GM18907 (cell line): ENCODE measurements at regions not wholly inside any gene's neighbourhood (a gene's known extent, or its start where the extent isn't known, plus 50 kb on each side); places are given as distances from the start of the nearest gene placed in this dataset.
"Not testable (repeated sequence)": the region's sequence is repeated elsewhere in the genome, so short reads cannot be mapped to it uniquely, and the experiment has no call there.

Experiments
- ATAC-seq: cut with Tn5 transposase; IDR thresholded peaks from one replicate; pipeline ENCODE4 v1.9.1; 2021; ENCODE audit warnings: mild to moderate bottlenecking, moderate library complexity; ENCODE audit not compliant: unreplicated experiment

GRCh38 chr3:147240581-147240980 lies 165.8 kb downstream of the ZIC4 start:
- no peak for ATAC-seq

- ATAC-seq = no peak
Measured at GRCh38 chr3:147237991-147238390, 168.4 kb downstream of the ZIC4 start.

- not testable (repeated sequence) for ATAC-seq
Measured at GRCh38 chr3:147231980-147232379, 174.4 kb downstream of the ZIC4 start.

GRCh38 chr3:147231111-147231510 lies 175.2 kb downstream of the ZIC4 start:
- no peak for ATAC-seq

GRCh38 chr3:147222291-147222690 lies 184.1 kb downstream of the ZIC4 start:
- no peak for ATAC-seq

DNA sequence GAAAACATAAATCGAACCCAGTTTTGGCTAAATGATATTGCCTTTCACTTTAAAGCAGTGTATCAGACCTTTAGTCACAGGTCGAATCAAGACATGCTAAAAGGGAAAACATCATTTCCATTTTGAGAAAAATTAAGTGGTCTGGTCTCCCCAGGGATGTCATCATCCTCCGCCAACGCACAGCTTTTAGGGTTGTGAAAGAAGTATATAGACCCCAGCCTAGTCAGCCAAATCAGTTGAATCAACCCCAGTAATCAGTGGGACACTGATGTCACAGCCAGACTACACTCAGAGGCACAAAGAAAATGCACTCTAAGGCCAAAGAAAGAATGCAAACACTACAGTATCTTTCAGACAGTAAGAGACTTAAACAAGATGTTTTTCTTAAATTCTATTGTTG lies 187.4 kb downstream of the ZIC4 start:
- no peak for ATAC-seq

DNA sequence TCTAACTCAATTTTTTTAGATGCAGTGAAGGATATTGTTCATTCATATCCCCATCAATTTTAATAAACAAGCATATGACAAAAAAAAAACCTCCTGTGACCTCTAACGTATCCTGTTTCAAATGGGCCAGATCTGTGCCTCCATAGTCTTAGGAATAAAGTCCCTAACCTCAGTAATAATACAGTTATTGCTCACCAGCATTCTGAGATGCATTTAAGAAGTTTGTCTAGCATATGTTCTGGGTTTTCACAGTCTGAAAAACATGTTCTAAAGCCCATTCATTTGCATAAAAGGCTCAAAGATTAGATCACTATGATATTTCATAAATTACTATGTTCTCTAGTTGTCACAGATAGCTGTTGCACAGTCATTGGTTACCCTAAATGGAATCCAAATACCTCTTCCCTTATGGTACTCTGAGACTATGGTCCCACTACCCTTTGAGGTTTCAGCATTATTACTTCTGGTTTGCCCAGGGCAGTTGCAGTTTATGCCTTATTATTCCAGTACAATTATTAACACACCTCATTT lies 190.1 kb downstream of the ZIC4 start:
- no peak for ATAC-seq

DNA sequence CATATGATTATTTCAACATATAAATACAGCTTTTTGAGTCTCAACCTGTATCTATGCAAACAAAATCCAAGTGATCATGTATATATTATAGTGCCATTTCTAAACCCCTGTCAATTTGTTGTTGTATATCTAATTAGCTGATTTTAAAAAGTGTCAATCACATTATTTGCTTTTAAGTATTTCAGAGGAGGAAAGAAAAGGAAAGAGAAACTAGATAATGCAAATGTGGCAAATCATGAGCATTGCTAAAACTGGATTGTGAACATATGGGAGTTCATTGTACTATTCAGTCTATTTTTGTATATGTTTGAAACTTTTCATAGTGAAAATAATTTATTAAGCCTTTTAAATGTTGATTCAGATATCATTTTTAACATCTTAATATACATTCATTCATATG lies 190.7 kb downstream of the ZIC4 start:
- no peak for ATAC-seq

- no peak for ATAC-seq
Measured at GRCh38 chr3:147213633-147214032, 192.7 kb downstream of the ZIC4 start.

- ATAC-seq = no peak
Measured at GRCh38 chr3:147210676-147211075, 195.7 kb downstream of the ZIC4 start.

DNA sequence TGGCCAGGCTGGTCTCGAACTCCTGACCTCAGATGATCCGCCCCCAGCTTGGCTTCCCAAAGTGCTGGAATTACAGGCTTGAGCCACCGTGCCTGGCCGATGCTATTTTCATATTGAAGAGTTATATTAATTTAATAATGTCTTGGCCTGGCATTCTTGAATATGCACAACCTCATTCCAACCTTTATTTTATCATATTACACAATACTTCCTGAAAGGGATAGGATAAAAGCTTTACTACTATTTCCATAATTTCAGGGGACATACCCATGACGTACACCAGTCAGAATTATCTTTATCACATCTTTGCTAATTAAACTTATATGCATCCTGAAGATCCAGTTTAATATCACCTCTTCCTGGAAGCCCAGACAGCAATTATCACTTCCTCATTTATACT lies 205.3 kb downstream of the ZIC4 start:
- ATAC-seq = no peak

DNA sequence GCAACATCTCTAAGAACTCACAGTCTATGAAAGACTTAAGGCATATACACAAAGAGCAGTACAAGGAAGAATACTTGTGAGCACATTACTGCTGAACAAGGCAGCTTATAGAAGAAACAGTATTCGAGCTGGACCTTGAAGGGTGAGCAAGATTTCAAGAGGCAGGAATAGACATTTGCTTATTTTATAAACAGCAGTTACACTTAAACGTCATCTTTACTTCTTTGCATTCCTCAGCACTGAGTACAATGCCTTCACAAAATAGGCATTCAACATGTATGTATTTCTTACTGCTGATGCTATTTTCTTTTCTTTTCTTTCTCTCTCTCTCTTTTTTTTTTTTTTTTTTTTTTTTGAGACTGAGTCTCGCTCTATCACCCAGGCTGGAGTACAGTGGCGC lies 205.8 kb downstream of the ZIC4 start:
- no peak for ATAC-seq

DNA sequence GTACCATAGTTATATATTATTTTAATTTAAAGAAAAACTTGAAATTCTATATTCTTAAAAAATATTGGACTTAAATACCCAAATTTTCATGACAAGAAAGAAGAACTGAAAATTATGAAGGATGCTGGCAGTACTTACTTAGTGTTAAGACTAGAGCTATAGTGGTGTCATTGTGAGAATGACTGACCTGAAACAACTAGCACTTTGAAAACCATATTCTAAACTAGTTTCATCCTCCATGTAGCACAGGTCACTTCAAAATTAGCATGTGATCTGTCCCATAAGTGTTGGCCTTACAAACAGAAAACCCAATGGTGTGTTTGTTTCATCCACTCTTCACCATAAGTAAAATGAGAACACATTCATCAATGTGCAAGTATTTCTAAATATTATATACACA lies 208.6 kb downstream of the ZIC4 start:
- no peak for ATAC-seq

- no peak for ATAC-seq
Measured at GRCh38 chr3:147195887-147196286, 210.5 kb downstream of the ZIC4 start.

- peak; percentile 75 for ATAC-seq
Measured at GRCh38 chr3:147191795-147192385, 214.5 kb downstream of the ZIC4 start.

DNA sequence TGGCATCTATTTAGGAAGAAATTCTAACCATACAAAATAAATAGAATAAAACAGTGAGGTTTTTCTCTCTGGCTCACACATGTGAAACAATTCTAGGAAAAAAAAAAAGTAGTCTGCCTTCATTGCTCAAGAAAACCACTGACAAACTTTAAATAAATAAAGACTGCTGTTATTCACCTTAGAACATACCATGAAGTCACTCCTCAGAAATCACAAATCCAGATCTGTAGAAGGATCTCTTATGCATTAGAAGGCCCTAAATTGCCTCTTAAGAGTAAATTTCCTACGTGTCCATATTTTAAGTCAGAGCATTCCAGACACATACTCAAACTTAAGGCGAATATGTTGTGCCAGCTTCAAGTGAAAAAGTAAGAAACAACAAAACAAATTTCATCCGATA lies 217.3 kb downstream of the ZIC4 start:
- no peak for ATAC-seq

DNA sequence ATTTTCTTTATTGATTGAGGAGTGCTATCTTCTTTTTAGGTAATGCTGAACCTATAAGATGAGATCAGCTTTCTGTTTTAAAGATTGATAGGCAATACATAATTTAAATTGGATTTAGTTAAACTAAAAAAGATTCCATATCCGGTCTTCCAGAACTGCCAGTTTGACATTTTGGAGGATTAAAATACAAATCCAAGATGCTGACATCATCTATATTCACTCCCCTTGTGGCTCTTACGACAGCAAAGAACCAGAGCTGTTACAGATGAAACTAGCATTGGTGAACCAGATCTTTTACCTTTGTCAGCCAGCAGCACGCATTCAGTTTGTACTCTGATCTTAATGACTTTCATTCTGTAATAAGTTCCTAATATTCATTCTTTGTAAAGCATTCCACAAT lies 218.7 kb downstream of the ZIC4 start:
- no peak for ATAC-seq

- no peak for ATAC-seq
Measured at GRCh38 chr3:147185781-147186180, 220.6 kb downstream of the ZIC4 start.

GRCh38 chr3:147184794-147185193 lies 221.5 kb downstream of the ZIC4 start:
- ATAC-seq = no peak

GRCh38 chr3:147173257-147173656 lies 233.1 kb downstream of the ZIC4 start:
- no peak for ATAC-seq

DNA sequence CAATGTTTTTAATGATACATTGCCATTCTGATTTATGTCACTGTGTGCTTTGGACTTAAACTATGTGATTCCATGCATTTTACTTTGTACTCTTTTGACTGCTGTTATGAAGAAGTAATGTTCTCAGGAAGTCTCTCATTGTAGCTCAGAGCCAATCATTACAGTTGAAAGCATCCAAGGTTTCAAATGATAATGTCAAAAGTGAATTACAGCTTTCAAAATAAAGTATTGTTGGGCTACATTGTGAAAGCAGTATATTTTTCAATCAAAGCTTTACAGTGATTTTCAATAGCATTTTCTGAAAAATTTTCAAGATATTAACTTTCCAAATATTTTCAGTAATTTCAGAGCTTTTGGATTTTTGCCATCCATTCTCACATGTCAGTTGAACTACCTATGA lies 243.6 kb downstream of the ZIC4 start:
- ATAC-seq = no peak

- no peak for ATAC-seq
Measured at GRCh38 chr3:147161833-147162232, 244.5 kb downstream of the ZIC4 start.

GRCh38 chr3:147160984-147161383 lies 245.4 kb downstream of the ZIC4 start:
- no peak for ATAC-seq
